CD8-positive, alpha-beta memory T cell (primary cell): ENCODE measurements at regions not wholly inside any gene's neighbourhood (a gene's known extent, or its start where the extent isn't known, plus 50 kb on each side); places are given as distances from the start of the nearest gene placed in this dataset.

Experiments used
- CTCF ChIA-PET: fragments of 350-600 bp; sonication (Branson Sonifier 250); formaldehyde crosslinking; loops from one replicate; lab custom pipeline; 2021; ENCODE audit warnings: antibody characterized with exemption; lab: Charles Lee
- POLR2A ChIA-PET: fragments of 350-600 bp; sonication (Branson Sonifier 250); formaldehyde crosslinking; loops from one replicate; lab custom pipeline; 2021; ENCODE audit warnings: antibody characterized with exemption; lab: Charles Lee
- DNase-seq, 5 donors: peaks; one replicate each; pipeline versions ENCODE4 v3.0.0 to v3.0.0-alpha.2; 2020 to 2022; ENCODE audit warnings: mixed read lengths in 1 of 5
- H3K27ac ChIP-seq: one replicate; pipeline ENCODE4 v1.7.0; 2013; ENCODE audit warnings: low read depth, mild to moderate bottlenecking, low read length, moderate library complexity
- H3K27me3 ChIP-seq: 2 replicates; pipeline ENCODE4 v1.7.0; 2013; ENCODE audit warnings: low read length, mild to moderate bottlenecking; ENCODE audit not compliant: insufficient read depth, poor library complexity, severe bottlenecking
- H3K36me3 ChIP-seq: 2 replicates; pipeline ENCODE4 v1.7.0; 2013; ENCODE audit warnings: mild to moderate bottlenecking, low read length, moderate library complexity; ENCODE audit not compliant: insufficient read depth
- H3K4me1 ChIP-seq: 2 replicates; pipeline ENCODE4 v1.7.0; 2013; ENCODE audit warnings: mild to moderate bottlenecking, low read length, moderate library complexity; ENCODE audit not compliant: insufficient read depth
- H3K4me3 ChIP-seq: 2 replicates; pipeline ENCODE4 v1.7.0; 2013; ENCODE audit warnings: mild to moderate bottlenecking, low read length
- H3K9me3 ChIP-seq: 2 replicates; pipeline ENCODE4 v1.7.0; 2013; ENCODE audit warnings: mild to moderate bottlenecking, low read length
- H3K27ac Mint-ChIP-seq, 8 donors: one replicate each; pipeline ENCODE4 v1.8.0; 2020 to 2021; ENCODE audit warnings: mixed read lengths in 8 of 8, mild to moderate bottlenecking in 6 of 8, inconsistent platforms in 3 of 8, moderate library complexity in 3 of 8
- H3K27me3 Mint-ChIP-seq, 2 donors: one replicate each; pipeline ENCODE4 v1.8.0; 2020 to 2021; ENCODE audit warnings: mixed read lengths in 2 of 2, mild to moderate bottlenecking in 1 of 2, moderate library complexity in 1 of 2
- H3K36me3 Mint-ChIP-seq, 3 donors: one replicate each; pipeline ENCODE4 v1.8.0; 2020 to 2021; ENCODE audit warnings: mixed read lengths in 3 of 3, inconsistent platforms in 1 of 3, mild to moderate bottlenecking in 1 of 3
- H3K4me1 Mint-ChIP-seq, 3 donors: one replicate each; pipeline ENCODE4 v1.8.0; 2020 to 2021; ENCODE audit warnings: mixed read lengths in 3 of 3, inconsistent platforms in 1 of 3, mild to moderate bottlenecking in 1 of 3
- H3K4me3 Mint-ChIP-seq, 7 donors: one replicate each; pipeline ENCODE4 v1.8.0; 2020 to 2021; ENCODE audit warnings: mixed read lengths in 7 of 7, mild to moderate bottlenecking in 6 of 7, moderate library complexity in 4 of 7, inconsistent platforms in 2 of 7
- H3K9me3 Mint-ChIP-seq, 5 donors: one replicate each; pipeline ENCODE4 v1.8.0; 2020 to 2022; ENCODE audit warnings: mixed read lengths in 5 of 5, mild to moderate bottlenecking in 3 of 5, moderate library complexity in 2 of 5, inconsistent platforms in 1 of 5

DNA sequence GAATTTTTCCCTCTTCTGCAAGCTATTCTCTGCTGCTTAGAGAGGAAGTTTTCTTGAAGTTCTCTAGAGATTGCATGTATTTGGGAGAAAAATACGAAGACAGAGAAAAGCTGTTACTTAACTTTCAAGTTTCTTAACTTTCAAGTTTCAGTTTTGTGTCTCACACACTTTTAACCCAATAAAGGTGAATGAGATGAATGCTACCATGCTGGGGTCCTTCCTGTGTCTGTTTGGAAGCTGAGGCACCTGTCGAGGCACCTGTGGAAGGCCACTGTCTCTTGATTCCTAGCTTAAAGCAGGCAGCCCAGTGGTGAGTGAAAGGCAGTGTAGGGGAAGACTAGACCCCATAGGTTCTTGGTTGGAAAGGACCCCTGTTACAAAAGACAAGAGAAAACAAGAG is 372.8 kb upstream of the JARID2 start:
- Histone ChIP-seq H3K9me3 (no peaks in the 10 kb centered on the region), H3K36me3 (no peaks in the 10 kb centered on the region), H3K4me3 (no peak overlapping the region), H3K4me1 (peaks cover 19% of the 10 kb centered on the region), H3K27ac (no peak overlapping the region), H3K27me3 (no peaks in the 10 kb centered on the region)
- H3K9me3 Mint-ChIP-seq = no peaks in the 10 kb centered on the region
- ChIA-PET POLR2A (no interaction called here), CTCF (interaction anchor here (0.9 kb wide), 1 partner anchor 10 kb away, joined by 4 read pairs; no protein-coding TSS in a partner anchor)
- peaks cover 0 to 7% of the 10 kb centered on the region in 2 donors for H3K27me3 Mint-ChIP-seq
- DNase-seq = no peak
- H3K36me3 Mint-ChIP-seq = no peaks in the 10 kb centered on the region
- no peak overlapping the region for H3K4me3 Mint-ChIP-seq
- H3K27ac Mint-ChIP-seq = peak overlapping the region in 1 of 8 donors; percentile 18
- H3K4me1 Mint-ChIP-seq = peaks cover 26 to 32% (median 28%) of the 10 kb centered on the region in 3 donors

DNA sequence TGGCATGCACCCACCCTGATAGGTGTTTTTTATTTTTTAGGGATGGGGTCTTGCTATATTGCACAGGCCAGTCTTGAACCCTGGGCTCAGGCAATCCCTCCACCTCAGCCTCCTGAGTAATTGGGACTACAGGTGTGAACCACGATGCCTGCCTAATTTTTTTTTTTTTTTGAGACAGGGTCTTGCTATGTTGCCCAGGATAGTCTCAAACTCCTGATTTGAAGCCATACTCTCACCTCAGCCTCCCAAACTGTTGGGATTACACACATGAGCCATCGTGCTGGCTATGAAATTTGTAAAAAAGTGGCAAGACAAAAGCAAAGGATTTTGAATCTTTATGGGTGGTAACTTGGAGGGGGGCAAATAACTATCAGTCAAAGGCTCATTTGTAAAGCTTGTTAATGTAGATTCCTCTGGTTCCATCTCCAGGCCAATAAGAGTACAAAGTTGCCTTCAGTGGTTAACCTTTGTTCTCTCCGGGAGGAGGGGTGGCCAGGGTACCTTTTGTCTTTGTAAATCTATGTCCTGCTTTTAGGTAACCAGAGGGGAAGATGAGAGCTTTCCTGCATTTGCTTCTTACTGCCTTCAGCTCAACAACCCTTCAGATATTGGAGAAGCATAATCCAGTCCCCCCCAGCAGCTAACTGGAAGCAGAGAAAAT is 372.0 kb upstream of the JARID2 start:
- CTCF ChIA-PET = interaction anchor here (0.9 kb wide), 1 partner anchor 11 kb away, joined by 4 read pairs; no protein-coding TSS in a partner anchor
- POLR2A ChIA-PET = no interaction called here
- no peaks in the 10 kb centered on the region for H3K36me3 Mint-ChIP-seq
- no peak for DNase-seq
- H3K4me1 Mint-ChIP-seq = peaks cover 28 to 32% (median 28%) of the 10 kb centered on the region in 3 donors
- H3K27me3 Mint-ChIP-seq = peaks cover 0 to 7% of the 10 kb centered on the region in 2 donors
- H3K27me3 ChIP-seq = no peaks in the 10 kb centered on the region
- no peak overlapping the region for H3K27ac ChIP-seq
- no peak overlapping the region for H3K4me3 Mint-ChIP-seq
- H3K36me3 ChIP-seq = no peaks in the 10 kb centered on the region
- no peaks in the 10 kb centered on the region for H3K9me3 Mint-ChIP-seq
- H3K4me3 ChIP-seq = no peak overlapping the region
- H3K9me3 ChIP-seq = no peaks in the 10 kb centered on the region
- peaks cover 20% of the 10 kb centered on the region for H3K4me1 ChIP-seq
- peak overlapping the region in 1 of 8 donors; percentile 8 for H3K27ac Mint-ChIP-seq

DNA sequence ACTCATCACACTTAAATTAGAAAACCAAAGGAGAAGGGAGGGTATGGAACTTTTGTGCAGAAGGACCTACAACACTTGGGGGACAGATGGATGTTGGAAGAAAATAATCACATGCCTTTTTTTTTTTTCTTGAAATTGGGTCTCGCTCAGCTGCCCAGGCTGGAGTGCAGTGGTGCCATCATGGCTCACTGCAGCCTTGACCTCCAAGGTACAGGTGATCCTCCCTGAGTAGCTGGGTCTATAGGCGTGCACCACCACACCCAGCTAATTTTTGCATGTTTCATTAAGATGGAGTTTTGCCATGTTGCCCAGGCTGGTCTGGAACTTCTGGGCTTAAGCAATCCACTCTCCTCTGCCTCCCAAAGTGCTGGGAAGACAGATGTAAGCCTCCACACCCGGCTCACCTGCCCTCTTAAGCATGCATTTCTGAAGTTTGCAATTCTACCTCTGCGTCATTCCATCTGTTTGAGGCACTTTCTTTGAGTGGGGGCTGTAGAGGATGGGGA is 370.8 kb upstream of the JARID2 start:
- peaks cover 28 to 32% (median 28%) of the 10 kb centered on the region in 3 donors for H3K4me1 Mint-ChIP-seq
- H3K9me3 Mint-ChIP-seq = no peaks in the 10 kb centered on the region
- POLR2A ChIA-PET = no interaction called here

DNA sequence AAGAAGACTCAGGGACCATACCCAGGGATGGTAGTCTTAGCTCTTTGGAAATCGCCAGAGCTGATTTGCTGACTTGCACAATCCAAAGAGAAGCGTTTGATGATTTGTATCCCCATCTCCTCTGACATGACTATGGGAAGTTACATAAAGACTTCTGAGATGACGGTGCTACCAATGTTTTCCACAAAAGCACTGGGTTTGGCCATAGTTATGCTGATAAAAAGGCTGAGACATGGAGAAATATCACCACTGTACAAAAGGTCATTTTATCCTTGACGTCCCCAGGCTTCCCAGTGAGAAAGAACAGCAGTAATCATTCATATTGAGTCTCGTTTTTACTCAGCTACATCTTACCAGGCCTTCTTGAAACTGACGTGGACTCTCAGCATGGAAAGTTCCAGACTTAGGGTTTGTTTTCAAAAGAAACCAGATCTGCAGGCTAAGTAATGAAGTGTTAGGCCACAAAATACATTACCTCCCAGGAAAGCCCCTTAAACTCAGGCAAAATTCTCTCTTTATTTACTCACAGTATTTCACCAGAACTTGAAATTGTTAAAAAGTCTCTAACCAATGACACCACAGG is 370.3 kb upstream of the JARID2 start:
- H3K9me3 ChIP-seq = no peaks in the 10 kb centered on the region
- Mint-ChIP-seq H3K36me3 (no peaks in the 10 kb centered on the region), H3K4me3 (peak overlapping the region in 1 of 7 donors; percentile 12), H3K27ac (peak overlapping the region in 3 of 8 donors; percentile 5 to 58 (median 48)), H3K27me3 (peaks cover 0 to 3% of the 10 kb centered on the region in 2 donors), H3K9me3 (no peaks in the 10 kb centered on the region), H3K4me1 (peaks cover 28 to 32% (median 28%) of the 10 kb centered on the region in 3 donors)
- no peaks in the 10 kb centered on the region for H3K27me3 ChIP-seq
- no peak overlapping the region for H3K4me3 ChIP-seq
- peaks cover 20% of the 10 kb centered on the region for H3K4me1 ChIP-seq
- no peak overlapping the region for H3K27ac ChIP-seq
- CTCF ChIA-PET = no interaction called here
- H3K36me3 ChIP-seq = no peaks in the 10 kb centered on the region
- DNase-seq = no peak
- POLR2A ChIA-PET = no interaction called here

More for the DNA sequence above, 370.8 kb upstream of the JARID2 start:
- CTCF ChIA-PET = no interaction called here
- Mint-ChIP-seq H3K4me3 (no peak overlapping the region), H3K27me3 (peaks cover 0 to 3% of the 10 kb centered on the region in 2 donors), H3K36me3 (no peaks in the 10 kb centered on the region), H3K27ac (peak overlapping the region in 2 of 8 donors; percentile 37 to 63)
- H3K27ac ChIP-seq = no peak overlapping the region
- no peak for DNase-seq
- H3K4me3 ChIP-seq = no peak overlapping the region
- H3K27me3 ChIP-seq = no peaks in the 10 kb centered on the region
- H3K4me1 ChIP-seq = peaks cover 20% of the 10 kb centered on the region
- H3K9me3 ChIP-seq = no peaks in the 10 kb centered on the region
- no peaks in the 10 kb centered on the region for H3K36me3 ChIP-seq

DNA sequence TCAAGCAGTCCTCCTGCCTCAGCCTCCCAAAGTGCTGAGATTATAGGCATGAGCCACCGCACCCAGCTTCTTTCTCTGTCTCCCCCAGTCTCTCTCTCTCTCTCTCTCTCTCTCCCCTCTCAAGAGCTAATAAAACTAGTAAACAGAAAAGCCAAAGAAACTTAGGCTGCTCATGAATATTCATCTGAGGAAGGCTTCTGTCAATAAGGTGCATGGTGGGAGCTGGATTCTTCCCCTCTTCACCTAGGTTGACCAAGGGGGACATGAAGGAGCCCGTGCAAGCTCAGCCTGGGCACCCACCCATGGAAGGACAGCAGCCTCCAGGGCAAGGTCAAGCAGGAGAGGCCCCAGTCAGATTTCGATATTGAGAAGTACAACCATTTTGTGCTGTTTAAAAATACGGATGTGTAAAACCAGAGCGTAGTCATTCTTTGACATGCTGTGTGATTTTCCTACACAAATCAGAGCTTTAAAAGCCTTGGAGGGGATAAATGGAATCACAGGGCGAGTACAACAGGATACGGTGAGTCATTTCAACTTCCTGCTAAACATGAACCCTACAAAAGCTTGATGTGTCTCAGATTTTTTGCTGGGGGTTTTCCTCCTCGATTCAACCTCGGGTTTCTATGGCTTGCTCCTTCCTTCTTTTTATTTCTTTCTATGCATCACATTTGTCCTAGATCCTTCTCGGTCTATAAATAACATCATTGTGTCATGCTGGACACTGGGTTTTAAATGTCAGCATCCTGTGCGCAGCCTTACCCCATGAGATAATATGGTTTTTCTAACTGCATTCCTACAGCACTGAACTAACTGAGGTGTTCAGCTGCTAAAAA is 368.9 kb upstream of the JARID2 start:
- Histone ChIP-seq H3K4me3 (no peak overlapping the region), H3K27ac (no peak overlapping the region), H3K4me1 (peaks cover 20% of the 10 kb centered on the region), H3K27me3 (no peaks in the 10 kb centered on the region), H3K36me3 (no peaks in the 10 kb centered on the region), H3K9me3 (no peaks in the 10 kb centered on the region)
- no peaks in the 10 kb centered on the region for H3K36me3 Mint-ChIP-seq
- DNase-seq = peak in 2 of 5 donors; percentile 25 to 30
- peak overlapping the region; percentile 51 to 94 (median 80) for H3K27ac Mint-ChIP-seq
- peaks cover 0 to 2% of the 10 kb centered on the region in 2 donors for H3K27me3 Mint-ChIP-seq
- CTCF ChIA-PET = no interaction called here
- peaks cover 28 to 32% (median 28%) of the 10 kb centered on the region in 3 donors for H3K4me1 Mint-ChIP-seq
- POLR2A ChIA-PET = interaction anchor here (0.6 kb wide), 1 partner anchor 425 kb away, joined by 5 read pairs; no protein-coding TSS in a partner anchor
- peak overlapping the region; percentile 6 to 83 (median 68) for H3K4me3 Mint-ChIP-seq
- no peaks in the 10 kb centered on the region for H3K9me3 Mint-ChIP-seq

DNA sequence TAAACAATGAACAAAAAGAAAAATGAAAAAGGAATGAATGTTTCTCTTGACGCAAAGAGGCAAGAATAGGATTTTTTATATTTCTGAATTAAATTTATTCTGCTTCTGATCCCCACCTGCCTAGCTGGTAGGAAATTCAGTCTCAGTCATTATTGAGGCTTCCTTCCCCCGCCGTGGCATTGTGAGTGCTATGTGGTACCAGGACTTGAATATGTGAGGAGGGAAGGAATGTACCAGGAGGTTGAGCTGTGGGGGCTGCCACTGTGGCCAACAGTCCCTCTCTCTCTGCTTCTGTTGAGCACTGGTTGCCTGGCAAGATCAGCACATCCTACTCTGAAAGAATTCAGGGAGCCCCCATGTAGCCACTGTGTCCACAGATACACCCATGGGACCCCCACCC is 368.1 kb upstream of the JARID2 start:
- Histone ChIP-seq H3K9me3 (no peaks in the 10 kb centered on the region), H3K36me3 (no peaks in the 10 kb centered on the region), H3K4me3 (no peak overlapping the region), H3K27me3 (no peaks in the 10 kb centered on the region), H3K27ac (no peak overlapping the region), H3K4me1 (peaks cover 20% of the 10 kb centered on the region)
- H3K9me3 Mint-ChIP-seq = no peaks in the 10 kb centered on the region
- H3K27me3 Mint-ChIP-seq = peaks cover 0 to 2% of the 10 kb centered on the region in 2 donors
- POLR2A ChIA-PET = no interaction called here
- no peak for DNase-seq
- peak overlapping the region in 3 of 7 donors; percentile 8 to 64 (median 57) for H3K4me3 Mint-ChIP-seq
- peak overlapping the region in 3 of 8 donors; percentile 51 to 94 (median 63) for H3K27ac Mint-ChIP-seq
- CTCF ChIA-PET = no interaction called here
- peaks cover 28 to 32% (median 28%) of the 10 kb centered on the region in 3 donors for H3K4me1 Mint-ChIP-seq
- H3K36me3 Mint-ChIP-seq = no peaks in the 10 kb centered on the region

DNA sequence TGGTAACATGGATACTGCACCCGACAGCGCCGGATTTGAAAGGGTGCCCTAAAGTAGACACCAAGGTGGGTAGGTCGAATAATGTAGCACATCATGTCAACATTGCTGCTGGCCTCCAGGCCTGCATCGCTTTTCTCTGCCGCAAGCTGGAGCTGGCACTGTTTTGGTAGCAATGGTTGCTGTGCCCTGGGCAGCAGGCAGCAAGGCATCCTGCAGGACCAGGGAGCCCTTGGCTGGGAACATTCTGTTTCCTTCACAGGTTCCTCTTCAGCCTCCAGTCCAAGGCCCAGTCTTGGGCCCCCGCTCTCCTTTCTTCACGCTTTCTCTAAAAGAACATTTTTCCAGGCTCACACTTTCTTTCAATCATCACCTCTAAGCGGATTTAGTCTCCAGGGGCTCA is 365.8 kb upstream of the JARID2 start:
- peaks cover 27 to 28% (median 28%) of the 10 kb centered on the region in 3 donors for H3K4me1 Mint-ChIP-seq
- POLR2A ChIA-PET = no interaction called here
- peaks cover 20% of the 10 kb centered on the region for H3K4me1 ChIP-seq

More for the DNA sequence above, 365.8 kb upstream of the JARID2 start:
- CTCF ChIA-PET = no interaction called here
- Mint-ChIP-seq H3K4me3 (no peak overlapping the region), H3K27ac (no peak overlapping the region), H3K36me3 (no peaks in the 10 kb centered on the region), H3K9me3 (no peaks in the 10 kb centered on the region), H3K27me3 (peaks cover 0 to 2% of the 10 kb centered on the region in 2 donors)
- Histone ChIP-seq H3K27me3 (no peaks in the 10 kb centered on the region), H3K4me3 (no peak overlapping the region), H3K36me3 (no peaks in the 10 kb centered on the region), H3K9me3 (no peaks in the 10 kb centered on the region), H3K27ac (no peak overlapping the region)
- no peak for DNase-seq
